ENCODE measurements at regions not wholly inside any gene's neighbourhood (a gene's known extent, or its start where the extent isn't known, plus 50 kb on each side); places are given as distances from the start of the nearest gene placed in this dataset.

DNA sequence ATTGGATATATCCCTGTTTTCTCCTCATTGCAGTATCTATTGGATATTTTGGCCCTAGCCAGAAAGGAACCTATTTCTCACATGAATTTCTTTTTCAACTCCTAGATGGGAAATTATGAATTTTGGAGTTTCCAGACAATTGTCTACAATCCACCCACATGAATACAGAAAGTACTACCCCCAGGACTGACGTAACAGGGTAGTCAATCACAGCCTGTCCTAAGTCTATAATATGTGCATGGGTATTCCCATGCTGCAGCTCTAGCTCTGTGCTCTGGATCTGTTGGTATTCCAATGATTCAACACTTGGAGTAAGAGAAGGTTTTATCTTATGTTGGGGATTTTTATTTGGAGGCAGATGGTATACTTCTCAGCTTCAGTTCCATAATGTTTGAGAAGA lies 393.1 kb upstream of the ARRDC4 start:
- DNase-seq (ENCODE audit: extremely low read depth, insufficient read length) = no peak
- TF ChIP-seq, protein P1, sequence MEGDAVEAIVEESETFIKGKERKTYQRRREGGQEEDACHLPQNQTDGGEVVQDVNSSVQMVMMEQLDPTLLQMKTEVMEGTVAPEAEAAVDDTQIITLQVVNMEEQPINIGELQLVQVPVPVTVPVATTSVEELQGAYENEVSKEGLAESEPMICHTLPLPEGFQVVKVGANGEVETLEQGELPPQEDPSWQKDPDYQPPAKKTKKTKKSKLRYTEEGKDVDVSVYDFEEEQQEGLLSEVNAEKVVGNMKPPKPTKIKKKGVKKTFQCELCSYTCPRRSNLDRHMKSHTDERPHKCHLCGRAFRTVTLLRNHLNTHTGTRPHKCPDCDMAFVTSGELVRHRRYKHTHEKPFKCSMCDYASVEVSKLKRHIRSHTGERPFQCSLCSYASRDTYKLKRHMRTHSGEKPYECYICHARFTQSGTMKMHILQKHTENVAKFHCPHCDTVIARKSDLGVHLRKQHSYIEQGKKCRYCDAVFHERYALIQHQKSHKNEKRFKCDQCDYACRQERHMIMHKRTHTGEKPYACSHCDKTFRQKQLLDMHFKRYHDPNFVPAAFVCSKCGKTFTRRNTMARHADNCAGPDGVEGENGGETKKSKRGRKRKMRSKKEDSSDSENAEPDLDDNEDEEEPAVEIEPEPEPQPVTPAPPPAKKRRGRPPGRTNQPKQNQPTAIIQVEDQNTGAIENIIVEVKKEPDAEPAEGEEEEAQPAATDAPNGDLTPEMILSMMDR (IDR thresholded peaks at IDR 0.05; ENCODE audit: insufficient read depth, low read length, poor library complexity, severe bottlenecking) = no peak
- H3K36me3 ChIP-seq (ENCODE audit: control insufficient read depth, insufficient read depth, low read length) = no peaks in the 10 kb centered on the region
- H3K27me3 ChIP-seq (replicated peaks; ENCODE audit: control insufficient read depth, insufficient read depth, low read length) = no peaks in the 10 kb centered on the region
- no peak overlapping the region for H3K4me3 ChIP-seq (replicated peaks; ENCODE audit: low read depth, low read length)

DNA sequence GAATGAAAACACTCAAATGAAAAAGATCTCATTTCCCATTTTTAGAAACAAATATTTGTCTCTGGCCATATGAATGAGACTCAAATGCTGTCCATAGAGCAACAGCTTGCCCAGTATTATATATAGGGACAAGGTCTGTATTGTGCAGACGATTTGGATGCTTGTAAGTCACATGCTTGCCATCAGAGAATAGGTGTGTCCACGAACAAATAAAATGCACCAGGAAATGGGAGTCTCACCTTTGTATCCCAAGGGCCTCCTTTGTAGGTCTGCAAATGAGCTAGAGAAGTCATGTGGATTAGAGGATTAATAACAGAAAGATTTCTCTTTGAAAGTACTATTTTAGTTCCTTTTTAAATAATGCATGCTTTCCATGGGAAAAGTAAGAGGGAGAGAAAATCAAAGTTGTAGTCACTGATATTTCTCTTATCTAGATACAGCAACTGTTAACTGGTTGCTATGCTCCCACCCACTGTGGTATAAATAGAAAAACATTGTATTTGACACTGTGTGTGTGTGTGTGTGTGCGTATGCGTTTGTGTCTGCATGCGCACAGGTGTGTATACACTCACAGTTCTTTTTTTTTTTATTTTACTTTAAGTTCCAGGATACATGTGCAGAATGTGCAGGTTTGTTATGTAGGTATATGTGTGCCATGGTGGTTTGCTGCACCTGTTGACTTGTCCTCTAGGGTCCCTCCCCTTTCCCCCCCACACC lies 383.4 kb upstream of the ARRDC4 start:
- Histone ChIP-seq H3K36me3 (ENCODE audit: control insufficient read depth, insufficient read depth, low read length) (no peaks in the 10 kb centered on the region), H3K27me3 (replicated peaks; ENCODE audit: control insufficient read depth, insufficient read depth, low read length) (no peaks in the 10 kb centered on the region), H3K4me3 (replicated peaks; ENCODE audit: low read depth, low read length) (no peak overlapping the region)
- TF ChIP-seq, protein P1 (IDR thresholded peaks at IDR 0.05; ENCODE audit: insufficient read depth, low read length, poor library complexity, severe bottlenecking) = no peak
- no peak for DNase-seq (ENCODE audit: extremely low read depth, insufficient read length)

DNA sequence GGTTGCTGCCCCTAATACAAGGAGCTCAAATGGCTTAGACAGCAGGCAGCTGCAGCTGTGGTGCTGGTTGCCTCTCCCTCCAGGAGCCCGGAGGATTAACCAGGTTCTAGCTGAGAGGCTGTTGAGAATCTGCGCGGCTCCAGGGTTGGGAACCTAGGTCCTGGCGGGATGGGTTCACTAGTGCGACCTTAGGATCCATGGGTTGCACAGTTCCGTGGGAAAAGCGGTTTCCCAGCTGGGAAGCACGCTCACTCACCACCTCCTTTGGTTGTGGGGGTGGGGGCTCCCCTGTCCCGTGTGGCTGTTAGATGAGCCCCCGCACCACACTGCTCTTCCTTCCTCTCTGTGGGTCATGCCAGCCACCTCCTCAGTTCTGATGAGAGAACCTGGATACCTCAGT lies 375.1 kb upstream of the ARRDC4 start:
- no peaks in the 10 kb centered on the region for H3K36me3 ChIP-seq (ENCODE audit: control insufficient read depth, insufficient read depth, low read length)
- TF ChIP-seq, protein P1 (IDR thresholded peaks at IDR 0.05; ENCODE audit: insufficient read depth, low read length, poor library complexity, severe bottlenecking) = no peak

GRCh38 chr15:97592778-97593177 lies 367.7 kb upstream of the ARRDC4 start:
- Histone ChIP-seq H3K4me3 (replicated peaks; ENCODE audit: low read depth, low read length) (no peak overlapping the region), H3K27me3 (replicated peaks; ENCODE audit: control insufficient read depth, insufficient read depth, low read length) (no peaks in the 10 kb centered on the region), H3K36me3 (ENCODE audit: control insufficient read depth, insufficient read depth, low read length) (no peaks in the 10 kb centered on the region)
- DNase-seq (ENCODE audit: extremely low read depth, insufficient read length) = no peak
- TF ChIP-seq, protein P1 (IDR thresholded peaks at IDR 0.05; ENCODE audit: insufficient read depth, low read length, poor library complexity, severe bottlenecking) = no peak

More for the DNA sequence above, 375.1 kb upstream of the ARRDC4 start:
- no peak for DNase-seq (ENCODE audit: extremely low read depth, insufficient read length)
- H3K27me3 ChIP-seq (replicated peaks; ENCODE audit: control insufficient read depth, insufficient read depth, low read length) = no peaks in the 10 kb centered on the region
- no peak overlapping the region for H3K4me3 ChIP-seq (replicated peaks; ENCODE audit: low read depth, low read length)

DNA sequence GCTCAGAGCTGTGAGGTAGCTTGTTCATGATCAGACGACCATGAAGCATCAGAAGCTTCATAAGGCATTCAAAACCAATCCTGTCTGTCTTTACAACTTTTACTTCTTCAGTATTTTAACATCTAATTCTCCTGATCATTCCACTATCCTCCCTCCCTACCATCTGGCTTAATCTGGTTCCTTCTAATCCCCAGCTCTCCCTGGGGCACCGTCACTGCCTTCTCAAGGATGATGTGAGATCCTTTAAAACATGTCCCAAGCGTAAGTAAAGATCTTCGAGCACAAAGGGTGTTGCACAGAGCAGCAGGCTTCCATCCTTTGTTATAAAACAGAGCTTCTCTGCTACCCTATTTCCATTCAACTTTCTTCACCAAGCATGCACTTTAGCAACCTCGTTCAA lies 362.7 kb upstream of the ARRDC4 start:
- TF ChIP-seq, protein P1 (IDR thresholded peaks at IDR 0.05; ENCODE audit: insufficient read depth, low read length, poor library complexity, severe bottlenecking) = no peak
- no peaks in the 10 kb centered on the region for H3K27me3 ChIP-seq (replicated peaks; ENCODE audit: control insufficient read depth, insufficient read depth, low read length)
- DNase-seq (ENCODE audit: extremely low read depth, insufficient read length) = no peak
- no peaks in the 10 kb centered on the region for H3K36me3 ChIP-seq (ENCODE audit: control insufficient read depth, insufficient read depth, low read length)
- no peak overlapping the region for H3K4me3 ChIP-seq (replicated peaks; ENCODE audit: low read depth, low read length)

All from GM06990 (cell line).